GM13977 (cell line): ENCODE measurements at regions not wholly inside any gene's neighbourhood (a gene's known extent, or its start where the extent isn't known, plus 50 kb on each side); places are given as distances from the start of the nearest gene placed in this dataset.

Source experiments
- DNase-seq: peaks from one replicate; pipeline ENCODE4 v3.0.0; 2012; ENCODE audit warnings: low spot score
- in situ Hi-C: fragments of 300-500 bp; cut with MboI; formaldehyde crosslinking; loops from one replicate; pipeline ENCODE4 v1.12.0; 2022; ENCODE audit warnings: low sequenced_read_pairs, low pct_unique_long_range_greater_than_20kb, mixed read lengths, inconsistent platforms; ENCODE audit not compliant: unreplicated experiment
- TF ChIP-seq, protein P1 (sequence below): IDR thresholded peaks from 2 replicates; pipeline ENCODE4 v1.5.1; 2012; ENCODE audit warnings: mild to moderate bottlenecking, control low read depth; ENCODE audit not compliant: insufficient read depth; ENCODE audit errors: extremely low read depth, missing control alignments

GRCh38 chr1:5722635-5723164 is 269.5 kb downstream of the NPHP4 start:
- no peak for DNase-seq
- TF ChIP-seq, protein P1, sequence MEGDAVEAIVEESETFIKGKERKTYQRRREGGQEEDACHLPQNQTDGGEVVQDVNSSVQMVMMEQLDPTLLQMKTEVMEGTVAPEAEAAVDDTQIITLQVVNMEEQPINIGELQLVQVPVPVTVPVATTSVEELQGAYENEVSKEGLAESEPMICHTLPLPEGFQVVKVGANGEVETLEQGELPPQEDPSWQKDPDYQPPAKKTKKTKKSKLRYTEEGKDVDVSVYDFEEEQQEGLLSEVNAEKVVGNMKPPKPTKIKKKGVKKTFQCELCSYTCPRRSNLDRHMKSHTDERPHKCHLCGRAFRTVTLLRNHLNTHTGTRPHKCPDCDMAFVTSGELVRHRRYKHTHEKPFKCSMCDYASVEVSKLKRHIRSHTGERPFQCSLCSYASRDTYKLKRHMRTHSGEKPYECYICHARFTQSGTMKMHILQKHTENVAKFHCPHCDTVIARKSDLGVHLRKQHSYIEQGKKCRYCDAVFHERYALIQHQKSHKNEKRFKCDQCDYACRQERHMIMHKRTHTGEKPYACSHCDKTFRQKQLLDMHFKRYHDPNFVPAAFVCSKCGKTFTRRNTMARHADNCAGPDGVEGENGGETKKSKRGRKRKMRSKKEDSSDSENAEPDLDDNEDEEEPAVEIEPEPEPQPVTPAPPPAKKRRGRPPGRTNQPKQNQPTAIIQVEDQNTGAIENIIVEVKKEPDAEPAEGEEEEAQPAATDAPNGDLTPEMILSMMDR: no peak
- in situ Hi-C loops: no loop called here

DNA sequence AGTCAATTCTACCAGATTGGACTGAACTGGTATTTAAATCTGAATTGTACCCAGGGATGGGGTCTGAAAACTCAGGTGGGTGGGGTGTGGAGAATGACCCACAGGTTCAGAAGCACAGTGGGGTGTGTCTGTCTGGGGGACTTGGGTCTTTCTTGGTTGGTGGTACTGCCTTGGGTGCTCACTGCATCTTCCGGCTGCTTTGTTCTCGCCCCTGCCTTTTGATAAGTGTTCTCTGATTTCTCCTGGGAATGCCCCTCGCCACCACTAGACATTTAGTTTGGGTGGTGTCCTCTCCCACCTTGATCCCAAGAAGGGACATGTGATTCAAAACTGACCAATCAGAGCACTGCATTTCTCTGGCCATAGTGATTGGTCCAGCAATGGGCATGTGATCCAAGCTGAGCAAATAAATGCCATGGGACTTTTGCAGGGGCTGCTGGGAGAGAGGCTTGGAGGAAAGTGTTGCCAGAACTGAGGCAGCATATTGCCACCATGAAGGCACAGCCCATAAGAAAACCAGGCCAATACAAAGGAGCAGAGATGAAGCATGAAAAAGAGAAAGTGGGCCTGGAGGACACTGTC is 270.5 kb downstream of the NPHP4 start:
- in situ Hi-C loops: no loop called here
- TF ChIP-seq, protein P1: no peak
- no peak for DNase-seq

GRCh38 chr1:5720936-5721335 is 271.3 kb downstream of the NPHP4 start:
- no peak for DNase-seq
- in situ Hi-C loops: no loop called here
- TF ChIP-seq, protein P1: no peak

DNA sequence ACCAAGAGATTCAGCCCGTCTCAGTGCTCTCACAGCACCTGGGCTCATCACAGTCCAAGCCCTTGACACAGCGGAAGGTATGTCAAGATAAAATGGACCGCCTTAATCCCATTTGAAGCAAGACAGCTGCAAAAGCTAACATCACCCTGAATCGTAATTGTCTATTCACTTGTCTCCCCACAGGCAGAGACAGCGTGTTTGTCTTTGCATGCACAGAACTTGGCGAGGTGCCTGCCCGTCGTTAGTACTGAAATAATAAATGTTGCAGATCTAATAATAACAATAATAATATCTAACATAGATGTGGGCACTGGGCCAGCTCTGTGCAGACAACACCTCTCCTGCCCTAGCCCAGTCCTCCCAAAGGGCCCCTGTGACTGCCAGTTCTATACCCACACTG is 271.7 kb downstream of the NPHP4 start:
- DNase-seq: no peak
- in situ Hi-C loops: no loop called here
- TF ChIP-seq, protein P1: no peak

DNA sequence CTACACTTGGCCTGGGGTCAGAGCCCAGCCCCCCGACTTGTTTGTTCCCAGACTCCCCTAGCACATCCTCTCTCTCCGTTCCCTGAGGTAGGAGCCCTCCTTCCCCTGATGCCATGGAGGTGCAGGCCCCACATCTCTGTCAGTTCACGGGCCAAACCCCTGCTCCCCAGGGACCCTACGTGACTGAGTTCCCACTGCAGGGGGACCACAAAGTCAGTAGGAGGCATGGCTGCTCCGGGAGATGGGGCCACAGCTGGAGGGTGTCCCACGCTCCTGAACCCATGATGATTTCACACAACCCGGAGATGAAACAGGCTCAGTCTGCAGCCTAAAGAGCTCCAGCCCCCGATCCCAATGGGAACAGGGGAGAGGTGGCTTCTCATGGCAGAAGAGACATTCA is 272.2 kb downstream of the NPHP4 start:
- in situ Hi-C loops: no loop called here
- TF ChIP-seq, protein P1: no peak
- DNase-seq: no peak

- in situ Hi-C loops: no loop called here
- TF ChIP-seq, protein P1: no peak
- DNase-seq: no peak
Measured at GRCh38 chr1:5718831-5719632, 273.2 kb downstream of the NPHP4 start.
